AG08396 (cell line): ENCODE measurements at regions not wholly inside any gene's neighbourhood (a gene's known extent, or its start where the extent isn't known, plus 50 kb on each side); places are given as distances from the start of the nearest gene placed in this dataset.
A peak's percentile ranks its signal among the peaks of the same experiment; 100 is the strongest.

Source experiments
- DNase-seq: peaks from one replicate; pipeline ENCODE4 v3.0.0; 2012; ENCODE audit warnings: low spot score, mixed read lengths

- peak; percentile 23 for DNase-seq
Measured at GRCh38 chr20:23205611-23206041, 119.5 kb upstream of the CD93 start.

- DNase-seq, result no peak
Measured at GRCh38 chr20:23205211-23205610, 119.1 kb upstream of the CD93 start.

GRCh38 chr20:23203951-23204730 is 118.0 kb upstream of the CD93 start:
- no peak for DNase-seq

GRCh38 chr20:23203310-23203709 is 117.2 kb upstream of the CD93 start:
- DNase-seq, result no peak

- DNase-seq, result no peak
Measured at GRCh38 chr20:23201658-23202057, 115.5 kb upstream of the CD93 start.

GRCh38 chr20:23200914-23201313 is 114.8 kb upstream of the CD93 start:
- no peak for DNase-seq

GRCh38 chr20:23200413-23200812 is 114.3 kb upstream of the CD93 start:
- no peak for DNase-seq

- DNase-seq, result no peak
Measured at GRCh38 chr20:23199356-23199755, 113.2 kb upstream of the CD93 start.

GRCh38 chr20:23198815-23199214 is 112.7 kb upstream of the CD93 start:
- DNase-seq, result no peak

- no peak for DNase-seq
Measured at GRCh38 chr20:23197836-23198235, 111.7 kb upstream of the CD93 start.

GRCh38 chr20:23195636-23196035 is 109.5 kb upstream of the CD93 start:
- no peak for DNase-seq

GRCh38 chr20:23193801-23194384 is 107.8 kb upstream of the CD93 start:
- no peak for DNase-seq

GRCh38 chr20:23192469-23192868 is 106.3 kb upstream of the CD93 start:
- DNase-seq, result no peak

GRCh38 chr20:23190557-23190956 is 104.4 kb upstream of the CD93 start:
- DNase-seq, result no peak

- DNase-seq, result no peak
Measured at GRCh38 chr20:23189854-23190253, 103.7 kb upstream of the CD93 start.

GRCh38 chr20:23189341-23189740 is 103.2 kb upstream of the CD93 start:
- DNase-seq, result no peak

- no peak for DNase-seq
Measured at GRCh38 chr20:23188377-23189169, 102.4 kb upstream of the CD93 start.

- DNase-seq, result no peak
Measured at GRCh38 chr20:23187751-23188150, 101.6 kb upstream of the CD93 start.

- DNase-seq, result no peak
Measured at GRCh38 chr20:23186808-23187207, 100.7 kb upstream of the CD93 start.

GRCh38 chr20:23180451-23180921 is 94.4 kb upstream of the CD93 start:
- no peak for DNase-seq

- DNase-seq, result no peak
Measured at GRCh38 chr20:23179766-23180403, 93.8 kb upstream of the CD93 start.

- no peak for DNase-seq
Measured at GRCh38 chr20:23178806-23179205, 92.7 kb upstream of the CD93 start.
